ENCODE measurements at regions not wholly inside any gene's neighbourhood (a gene's known extent, or its start where the extent isn't known, plus 50 kb on each side); places are given as distances from the start of the nearest gene placed in this dataset.

DNA sequence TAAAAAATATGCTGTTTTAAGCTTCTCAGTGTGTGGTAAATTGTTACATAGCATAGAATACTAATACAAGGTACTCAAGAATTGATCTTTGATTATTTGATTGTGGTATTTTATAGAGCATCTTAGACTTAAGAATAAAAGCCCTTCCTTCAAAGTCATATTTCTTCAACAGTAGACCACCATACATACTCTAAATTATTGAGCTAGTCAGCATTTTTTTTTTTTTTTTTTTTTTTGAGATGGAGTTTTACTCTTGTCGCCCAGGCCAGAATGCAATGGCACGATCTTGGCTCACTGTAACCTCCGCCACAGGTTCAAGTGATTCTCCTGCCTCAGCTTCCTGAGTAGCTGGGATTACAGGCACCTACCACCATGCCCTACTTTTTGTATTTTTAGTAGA, 436.7 kb upstream of the LUZP2 start:
- no peak for TF ChIP-seq POLR2A (IDR thresholded peaks at IDR 0.05)
- TF ChIP-seq, protein P1, sequence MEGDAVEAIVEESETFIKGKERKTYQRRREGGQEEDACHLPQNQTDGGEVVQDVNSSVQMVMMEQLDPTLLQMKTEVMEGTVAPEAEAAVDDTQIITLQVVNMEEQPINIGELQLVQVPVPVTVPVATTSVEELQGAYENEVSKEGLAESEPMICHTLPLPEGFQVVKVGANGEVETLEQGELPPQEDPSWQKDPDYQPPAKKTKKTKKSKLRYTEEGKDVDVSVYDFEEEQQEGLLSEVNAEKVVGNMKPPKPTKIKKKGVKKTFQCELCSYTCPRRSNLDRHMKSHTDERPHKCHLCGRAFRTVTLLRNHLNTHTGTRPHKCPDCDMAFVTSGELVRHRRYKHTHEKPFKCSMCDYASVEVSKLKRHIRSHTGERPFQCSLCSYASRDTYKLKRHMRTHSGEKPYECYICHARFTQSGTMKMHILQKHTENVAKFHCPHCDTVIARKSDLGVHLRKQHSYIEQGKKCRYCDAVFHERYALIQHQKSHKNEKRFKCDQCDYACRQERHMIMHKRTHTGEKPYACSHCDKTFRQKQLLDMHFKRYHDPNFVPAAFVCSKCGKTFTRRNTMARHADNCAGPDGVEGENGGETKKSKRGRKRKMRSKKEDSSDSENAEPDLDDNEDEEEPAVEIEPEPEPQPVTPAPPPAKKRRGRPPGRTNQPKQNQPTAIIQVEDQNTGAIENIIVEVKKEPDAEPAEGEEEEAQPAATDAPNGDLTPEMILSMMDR (IDR thresholded peaks at IDR 0.05): no peak

All from esophagus squamous epithelium (tissue), 4 donors.